ENCODE measurements at regions not wholly inside any gene's neighbourhood (a gene's known extent, or its start where the extent isn't known, plus 50 kb on each side); places are given as distances from the start of the nearest gene placed in this dataset.

GRCh38 chr18:10033016-10033399 is 119.2 kb downstream of the VAPA start:
- DNase-seq (ENCODE audit: low read depth in 2 of 2), result no peak

- DNase-seq (ENCODE audit: low read depth in 2 of 2), result no peak
These were observed 121.6 kb downstream of the VAPA start for GRCh38 chr18:10035281-10035991.

GRCh38 chr18:10036479-10036878 is 122.7 kb downstream of the VAPA start:
- no peak for DNase-seq (ENCODE audit: low read depth in 2 of 2)

DNA sequence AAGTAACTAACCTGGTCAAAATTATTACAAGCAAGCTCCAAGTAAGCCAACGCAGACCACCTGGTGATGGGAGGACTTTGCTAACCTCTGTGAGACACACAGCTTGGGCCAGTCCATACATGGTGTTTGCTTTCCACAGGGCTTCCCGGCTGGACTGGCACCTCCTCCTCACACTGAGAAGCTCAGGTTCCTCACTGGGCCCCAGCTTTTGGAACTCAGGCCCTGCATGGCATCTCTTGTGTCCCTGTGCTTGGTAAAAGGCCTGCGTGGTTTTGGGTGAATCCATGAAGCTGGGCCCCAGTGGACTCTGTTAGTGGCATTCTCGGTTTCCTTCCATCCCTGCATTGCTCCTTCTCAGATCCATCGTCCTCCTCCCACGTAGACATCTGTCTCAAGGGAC is 123.4 kb downstream of the VAPA start:
- no peak for DNase-seq (ENCODE audit: low read depth in 2 of 2)

- DNase-seq (ENCODE audit: low read depth in 2 of 2), result no peak
These were observed 124.5 kb downstream of the VAPA start for GRCh38 chr18:10038268-10038667.

- DNase-seq (ENCODE audit: low read depth in 2 of 2), result no peak
These were observed 126.6 kb downstream of the VAPA start for GRCh38 chr18:10040287-10041011.

GRCh38 chr18:10041180-10041579 is 127.4 kb downstream of the VAPA start:
- no peak for DNase-seq (ENCODE audit: low read depth in 2 of 2)

- no peak for DNase-seq (ENCODE audit: low read depth in 2 of 2)
These were observed 128.7 kb downstream of the VAPA start for GRCh38 chr18:10042492-10042891.

GRCh38 chr18:10044054-10044453 is 130.2 kb downstream of the VAPA start:
- DNase-seq (ENCODE audit: low read depth in 2 of 2), result no peak

GRCh38 chr18:10045296-10045891 is 131.6 kb downstream of the VAPA start:
- no peak for DNase-seq (ENCODE audit: low read depth in 2 of 2)

DNA sequence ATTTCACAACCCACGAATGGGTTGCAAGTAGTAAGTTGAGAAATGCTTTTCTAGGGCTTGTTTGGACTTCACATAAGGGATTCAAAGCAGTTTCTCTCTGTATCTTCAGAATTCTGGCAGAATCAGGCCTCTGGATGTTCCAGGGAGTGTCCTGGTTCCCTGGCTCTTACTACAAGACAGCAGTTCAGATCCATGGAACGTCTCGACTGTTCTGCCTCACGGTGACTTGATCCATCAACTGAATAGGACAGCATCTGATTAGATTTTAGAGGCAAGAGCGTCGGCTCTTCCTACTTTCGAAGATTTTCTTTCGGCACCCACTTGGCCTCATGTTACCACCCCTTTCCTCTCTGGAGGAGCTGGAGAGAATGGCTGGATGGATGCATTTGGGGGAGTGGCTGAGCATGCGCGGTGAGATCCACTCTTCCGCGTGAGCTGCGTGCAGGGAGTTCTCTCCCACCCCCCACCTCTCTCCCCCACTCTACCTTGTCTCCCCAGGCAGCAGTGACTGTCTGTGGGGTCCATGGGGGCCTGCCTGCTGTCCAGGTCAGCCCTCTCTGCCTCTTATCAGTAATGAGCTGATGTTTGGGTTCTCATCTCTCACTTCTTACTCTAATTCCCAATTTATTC is 132.5 kb downstream of the VAPA start:
- DNase-seq (ENCODE audit: low read depth in 2 of 2), result no peak

DNA sequence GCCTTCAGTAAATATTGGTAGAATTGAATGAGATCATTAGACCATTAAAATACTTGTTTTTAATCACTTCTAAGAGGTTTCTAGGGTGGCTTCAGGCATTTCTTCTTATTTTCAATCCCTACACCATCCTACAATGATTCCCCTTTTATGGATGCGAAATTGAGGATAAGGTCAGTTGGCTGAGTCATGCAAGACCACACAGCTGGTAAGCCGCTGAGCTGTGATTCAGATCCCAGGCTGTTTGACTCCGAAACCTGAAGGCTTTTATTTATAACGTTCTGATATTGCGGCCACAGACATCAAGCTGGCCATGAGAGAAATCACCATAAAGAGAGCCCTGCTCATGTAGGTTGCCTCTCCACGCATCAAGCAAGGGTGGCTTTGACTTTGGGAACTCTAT is 133.4 kb downstream of the VAPA start:
- DNase-seq (ENCODE audit: low read depth in 2 of 2), result no peak

DNA sequence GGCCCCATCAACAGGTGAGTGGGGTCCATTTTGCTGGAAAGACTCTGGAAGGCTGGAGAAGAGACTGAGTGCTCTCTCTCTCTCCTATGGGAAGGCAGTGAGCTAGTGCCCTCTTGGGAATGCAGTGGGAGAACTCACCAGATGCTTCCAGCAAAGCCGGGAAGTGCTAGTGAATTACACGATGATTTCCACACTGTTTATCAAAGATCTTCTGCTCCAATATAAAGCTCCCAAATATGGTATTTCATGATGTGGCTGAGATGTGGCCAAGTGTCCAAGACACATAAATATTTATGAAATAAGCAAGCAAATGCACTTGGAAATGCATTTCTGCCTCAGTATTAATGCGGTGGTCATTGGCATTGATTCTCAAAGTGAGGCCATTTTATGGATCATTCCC is 135.9 kb downstream of the VAPA start:
- DNase-seq (ENCODE audit: low read depth in 2 of 2), result no peak

- no peak for DNase-seq (ENCODE audit: low read depth in 2 of 2)
These were observed 137.1 kb downstream of the VAPA start for GRCh38 chr18:10050956-10051355.

- no peak for DNase-seq (ENCODE audit: low read depth in 2 of 2)
These were observed 138.2 kb downstream of the VAPA start for GRCh38 chr18:10051877-10052631.

- DNase-seq (ENCODE audit: low read depth in 2 of 2), result no peak
These were observed 139.1 kb downstream of the VAPA start for GRCh38 chr18:10052871-10053270.

DNA sequence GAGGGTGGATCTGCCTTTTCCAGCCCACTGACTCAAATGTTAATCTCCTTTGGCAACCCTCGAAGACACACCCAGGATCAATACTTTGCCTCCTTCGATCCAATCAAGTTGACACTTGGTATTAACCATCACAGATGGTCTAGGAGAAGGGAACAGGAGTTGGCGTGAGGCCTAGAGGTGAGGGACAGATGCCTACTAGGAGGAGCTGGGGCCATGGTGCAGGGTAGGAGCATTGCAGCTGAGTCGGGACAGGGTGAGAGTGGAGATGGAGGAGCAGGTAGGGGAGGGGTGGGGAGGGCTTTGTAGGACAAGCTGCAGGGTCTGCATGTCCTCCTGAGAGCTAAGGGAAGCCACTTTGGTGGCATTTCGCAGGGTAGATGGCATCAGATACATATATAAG is 140.0 kb downstream of the VAPA start:
- no peak for DNase-seq (ENCODE audit: low read depth in 2 of 2)

DNA sequence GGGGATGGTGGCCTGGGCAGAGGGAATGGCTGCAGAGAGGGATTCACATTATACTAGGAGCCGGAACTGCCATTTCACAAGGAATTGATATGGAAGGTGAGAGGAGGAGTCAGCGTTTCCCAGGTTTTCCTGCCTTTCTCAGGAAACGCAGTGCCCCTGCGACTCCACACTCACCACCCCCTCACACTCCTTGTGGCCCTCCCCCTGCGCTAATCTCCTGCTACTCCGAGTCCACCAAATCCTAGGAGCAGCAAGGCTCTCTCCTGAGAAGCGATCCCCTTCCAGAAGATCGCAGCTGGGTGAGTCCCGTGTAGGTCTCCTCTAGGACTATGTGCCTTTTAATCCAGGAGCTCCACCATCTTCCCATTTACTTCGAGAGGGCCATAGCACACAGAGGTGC is 140.6 kb downstream of the VAPA start:
- no peak for DNase-seq (ENCODE audit: low read depth in 2 of 2)

DNA sequence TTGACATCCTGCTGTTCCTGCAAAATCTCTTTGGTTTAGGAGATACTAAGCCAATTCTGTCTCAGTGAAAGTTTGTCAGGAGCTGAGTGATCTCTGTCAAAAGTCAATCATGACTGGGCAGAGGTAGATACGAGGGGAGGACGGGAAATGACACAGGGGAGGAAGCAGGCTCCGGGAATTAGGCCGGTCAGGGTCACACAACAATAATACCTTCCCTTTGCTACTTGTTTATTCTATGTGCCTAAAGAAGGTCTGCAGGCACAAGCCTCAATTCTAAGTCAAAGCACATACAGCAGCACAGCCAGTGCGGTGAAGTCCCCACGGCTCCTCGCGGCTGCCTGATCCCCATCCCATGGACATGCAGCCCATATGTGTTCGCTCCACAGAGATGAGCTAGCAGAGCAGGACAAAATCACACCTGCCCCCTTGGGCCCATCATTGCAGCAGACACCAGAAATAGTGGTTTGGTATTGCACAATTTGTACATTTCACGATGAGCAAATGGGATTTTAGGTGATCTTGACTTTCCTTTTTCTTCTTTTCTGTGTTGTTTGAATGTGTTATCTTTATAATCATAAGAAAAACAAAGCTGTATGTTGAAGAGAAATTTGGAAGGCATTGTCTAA is 141.4 kb downstream of the VAPA start:
- DNase-seq (ENCODE audit: low read depth in 2 of 2), result no peak

DNA sequence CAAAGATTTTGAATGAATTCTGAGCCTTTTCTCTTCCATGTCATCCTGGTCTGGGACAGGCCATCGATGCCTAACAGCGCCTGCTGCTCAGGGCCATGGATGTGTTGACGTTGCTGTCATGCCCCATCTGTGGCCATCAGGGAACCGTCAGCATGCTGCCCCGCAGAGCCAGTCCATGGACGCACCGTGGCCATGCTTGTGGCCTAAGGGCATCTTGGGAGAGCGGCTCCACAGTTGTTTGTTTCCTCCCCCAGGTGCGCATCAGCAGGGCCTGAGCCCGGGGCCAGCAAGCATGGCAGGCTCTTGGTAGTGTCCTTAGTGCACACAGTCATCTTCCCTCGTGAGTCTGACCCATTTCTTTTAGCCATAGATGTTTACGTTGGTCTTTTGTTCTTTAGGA is 142.7 kb downstream of the VAPA start:
- no peak for DNase-seq (ENCODE audit: low read depth in 2 of 2)

GRCh38 chr18:10057401-10057893 is 143.6 kb downstream of the VAPA start:
- no peak for DNase-seq (ENCODE audit: low read depth in 2 of 2)

All from stimulated activated CD8-positive, alpha-beta memory T cell treated with anti-CD3 and anti-CD28 coated beads, Interleukin-2, amount 100 ng/mL, for 1 hour (primary cell).